ENCODE measurements at regions not wholly inside any gene's neighbourhood (a gene's known extent, or its start where the extent isn't known, plus 50 kb on each side); places are given as distances from the start of the nearest gene placed in this dataset.

GRCh38 chr18:51425889-51426288, 228.4 kb upstream of the MEX3C start:
- no peak overlapping the region for H3K4me3 ChIP-seq (ENCODE audit: low read depth, low read length)
- TF ChIP-seq CTCF (IDR thresholded peaks at IDR 0.05; ENCODE audit: low read depth, low read length) = no peak
- DNase-seq (ENCODE audit: low read depth, low spot score) = no peak
- in situ Hi-C loops (cut with HindIII; ENCODE audit: low sequenced_read_pairs) = no loop called here

- no peak for TF ChIP-seq CTCF (IDR thresholded peaks at IDR 0.05; ENCODE audit: low read depth, low read length)
- H3K4me3 ChIP-seq (ENCODE audit: low read depth, low read length) = no peak overlapping the region
- DNase-seq (ENCODE audit: low read depth, low spot score) = no peak
- in situ Hi-C loops (cut with HindIII; ENCODE audit: low sequenced_read_pairs) = no loop called here
Observed at GRCh38 chr18:51426996-51427395, 229.5 kb upstream of the MEX3C start.

- no peak overlapping the region for H3K4me3 ChIP-seq (ENCODE audit: low read depth, low read length)
- in situ Hi-C loops (cut with HindIII; ENCODE audit: low sequenced_read_pairs) = no loop called here
- DNase-seq (ENCODE audit: low read depth, low spot score) = no peak
- TF ChIP-seq CTCF (IDR thresholded peaks at IDR 0.05; ENCODE audit: low read depth, low read length) = no peak
Observed at GRCh38 chr18:51429644-51430043, 232.2 kb upstream of the MEX3C start.

DNA sequence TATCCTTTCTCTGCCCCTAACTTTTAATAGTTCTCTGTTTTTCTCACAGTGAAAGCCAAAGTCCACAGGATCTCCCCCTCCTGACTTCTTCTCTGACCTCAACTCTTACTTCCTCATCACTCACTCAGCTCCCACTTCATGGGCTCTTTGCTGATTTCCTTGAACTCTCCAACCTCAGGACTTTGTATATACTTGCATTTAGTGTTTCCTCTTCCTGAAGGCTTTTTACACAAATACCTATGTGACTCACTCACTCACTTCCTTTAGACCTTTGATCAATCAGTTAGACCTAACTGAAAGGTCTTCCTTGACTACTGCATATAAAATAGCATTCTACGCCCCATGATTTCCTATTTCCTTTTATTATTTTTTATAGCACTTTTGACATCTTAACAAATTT, 233.1 kb upstream of the MEX3C start:
- in situ Hi-C loops (cut with HindIII; ENCODE audit: low sequenced_read_pairs) = no loop called here
- no peak for TF ChIP-seq CTCF (IDR thresholded peaks at IDR 0.05; ENCODE audit: low read depth, low read length)
- no peak for DNase-seq (ENCODE audit: low read depth, low spot score)
- H3K4me3 ChIP-seq (ENCODE audit: low read depth, low read length) = no peak overlapping the region

DNA sequence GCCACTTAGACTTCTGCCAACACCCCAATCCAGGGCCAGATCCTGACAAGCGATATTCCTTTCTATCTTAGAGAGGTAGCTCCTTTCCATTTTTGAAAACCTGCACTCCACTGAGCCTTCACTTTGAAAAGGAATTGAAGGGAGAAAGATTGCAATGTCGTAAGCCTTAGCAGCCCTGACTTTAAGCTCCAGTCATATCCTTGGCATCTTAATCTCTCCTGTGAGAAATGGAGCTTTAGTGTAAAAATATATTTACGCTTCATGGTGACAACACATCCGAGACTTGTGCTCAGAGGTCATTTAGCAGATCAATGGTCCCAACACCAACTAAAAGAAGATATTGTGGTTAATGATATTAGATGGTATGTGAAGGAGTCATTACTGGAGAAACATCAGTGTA, 235.8 kb upstream of the MEX3C start:
- DNase-seq (ENCODE audit: low read depth, low spot score) = no peak
- in situ Hi-C loops (cut with HindIII; ENCODE audit: low sequenced_read_pairs) = no loop called here
- TF ChIP-seq CTCF (IDR thresholded peaks at IDR 0.05; ENCODE audit: low read depth, low read length) = no peak
- no peak overlapping the region for H3K4me3 ChIP-seq (ENCODE audit: low read depth, low read length)

DNA sequence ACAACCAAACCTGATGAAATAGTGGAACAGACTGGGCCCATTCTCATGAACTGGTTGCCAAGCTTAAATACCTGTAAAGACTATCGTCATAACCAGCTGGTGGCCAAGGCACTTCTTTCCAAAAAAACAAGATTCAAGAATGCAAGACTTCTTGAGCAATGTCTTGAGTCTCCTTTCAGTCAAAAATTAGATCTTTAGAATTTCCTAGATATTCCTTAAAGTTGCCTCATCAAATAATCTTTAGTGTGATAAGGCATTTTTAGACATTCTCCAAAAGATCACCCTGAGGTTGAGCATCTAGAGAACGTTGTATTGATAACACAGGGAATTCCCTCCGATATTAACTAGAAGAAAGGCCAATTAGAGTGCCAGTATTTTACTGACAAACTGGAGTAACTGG, 236.4 kb upstream of the MEX3C start:
- no peak for DNase-seq (ENCODE audit: low read depth, low spot score)
- H3K4me3 ChIP-seq (ENCODE audit: low read depth, low read length) = no peak overlapping the region
- no peak for TF ChIP-seq CTCF (IDR thresholded peaks at IDR 0.05; ENCODE audit: low read depth, low read length)
- in situ Hi-C loops (cut with HindIII; ENCODE audit: low sequenced_read_pairs) = no loop called here
